Neural crest cell (in vitro differentiated cells): ENCODE measurements at regions not wholly inside any gene's neighbourhood (a gene's known extent, or its start where the extent isn't known, plus 50 kb on each side); places are given as distances from the start of the nearest gene placed in this dataset.
"Not testable (repeated sequence)": the region's sequence is repeated elsewhere in the genome, so short reads cannot be mapped to it uniquely, and the experiment has no call there.

Source experiments
- DNase-seq: peaks from one replicate; pipeline ENCODE4 v3.0.0; 2021; ENCODE audit warnings: low read depth, mixed read lengths, low spot score
- H3K27ac Mint-ChIP-seq: one replicate; pipeline ENCODE4 v1.8.0; 2021; ENCODE audit warnings: mild to moderate bottlenecking, mixed read lengths; ENCODE audit not compliant: unreplicated experiment
- H3K27me3 Mint-ChIP-seq: 2 replicates; pipeline ENCODE4 v1.8.0; 2021; ENCODE audit warnings: low read depth, mild to moderate bottlenecking, mixed read lengths
- H3K36me3 Mint-ChIP-seq: 2 replicates; pipeline ENCODE4 v1.8.0; 2021; ENCODE audit warnings: low read depth, mild to moderate bottlenecking, mixed read lengths
- H3K4me1 Mint-ChIP-seq: 2 replicates; pipeline ENCODE4 v1.8.0; 2021; ENCODE audit warnings: mixed read lengths
- H3K4me3 Mint-ChIP-seq: one replicate; pipeline ENCODE4 v1.8.0; 2021; ENCODE audit warnings: mild to moderate bottlenecking, mixed read lengths
- H3K9me3 Mint-ChIP-seq: 2 replicates; pipeline ENCODE4 v1.8.0; 2021; ENCODE audit warnings: mixed read lengths
- TF ChIP-seq, protein P1 (sequence below): fragments of 200-600 bp; sonication (generic); conservative IDR thresholded peaks from 2 replicates; pipeline ENCODE4 v1.5.0; 2021; ENCODE audit warnings: antibody characterized with exemption, mild to moderate bottlenecking

DNA sequence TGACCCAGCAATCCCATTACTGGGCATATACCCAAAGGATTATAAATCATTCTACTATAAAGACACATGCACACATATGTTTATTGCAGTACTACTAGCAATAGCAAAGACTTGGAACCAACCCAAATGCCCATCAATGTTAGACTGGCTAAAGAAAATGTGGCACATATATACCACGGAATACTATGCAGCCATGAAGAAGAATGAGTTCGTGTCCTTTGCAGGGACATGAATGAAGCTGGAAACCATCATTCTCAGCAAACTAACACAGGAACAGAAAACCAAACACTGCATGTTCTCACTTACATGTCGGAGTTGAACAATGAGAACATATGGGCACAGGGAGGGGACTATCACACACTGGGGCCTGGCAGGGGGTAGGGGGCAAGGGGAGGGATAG, 183.0 kb downstream of the HACE1 start:
- H3K9me3 Mint-ChIP-seq, result peaks cover 22% of the 10 kb centered on the region
- not testable (repeated sequence) for H3K27me3 Mint-ChIP-seq, H3K27ac Mint-ChIP-seq, H3K4me1 Mint-ChIP-seq, H3K4me3 Mint-ChIP-seq, DNase-seq
- peaks cover 25% of the 10 kb centered on the region for H3K36me3 Mint-ChIP-seq

DNA sequence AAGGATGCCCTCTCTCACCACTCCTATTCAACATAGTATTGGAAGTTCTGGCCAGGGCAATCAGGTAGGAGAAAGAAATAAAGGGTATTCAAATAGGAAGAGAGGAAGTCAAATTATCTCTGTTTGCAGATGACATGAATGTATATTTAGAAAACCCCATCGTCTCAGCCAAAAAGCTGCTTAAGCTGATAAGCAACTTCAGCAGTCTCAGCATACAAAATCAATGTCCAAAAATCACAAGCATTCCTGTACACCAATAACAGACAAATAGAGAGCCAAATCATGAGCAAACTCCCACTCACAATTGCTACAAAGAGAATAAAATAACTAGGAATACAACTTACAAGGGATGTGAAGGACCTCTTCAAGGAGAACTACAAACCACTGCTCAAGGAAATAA, 184.6 kb downstream of the HACE1 start:
- Mint-ChIP-seq H3K36me3 (peaks cover 25% of the 10 kb centered on the region), H3K9me3 (peaks cover 22% of the 10 kb centered on the region)
- DNase-seq, H3K27ac Mint-ChIP-seq, H3K4me1 Mint-ChIP-seq, H3K27me3 Mint-ChIP-seq, H3K4me3 Mint-ChIP-seq: not testable (repeated sequence)

DNA sequence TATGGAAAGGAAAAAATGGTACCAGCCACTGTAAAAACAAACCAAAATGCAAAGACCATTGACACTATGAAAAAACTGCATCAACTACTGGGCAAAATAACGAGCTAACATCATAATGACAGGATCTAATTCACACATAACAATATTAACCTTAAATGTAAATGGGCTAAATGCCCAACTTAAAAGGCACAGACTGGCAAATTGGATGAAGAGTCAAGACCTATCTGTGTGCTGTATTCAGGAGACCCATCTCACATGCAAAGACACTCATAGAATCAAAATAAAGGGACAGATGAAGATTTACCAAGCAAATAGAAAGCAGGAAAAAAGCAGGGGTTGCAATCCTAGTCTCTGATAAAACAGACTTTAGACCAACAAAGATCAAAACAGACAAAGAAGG, 186.6 kb downstream of the HACE1 start:
- H3K4me1 Mint-ChIP-seq, H3K27me3 Mint-ChIP-seq, H3K27ac Mint-ChIP-seq, DNase-seq, H3K4me3 Mint-ChIP-seq: not testable (repeated sequence)
- peaks cover 20% of the 10 kb centered on the region for H3K36me3 Mint-ChIP-seq
- H3K9me3 Mint-ChIP-seq, result peaks cover 20% of the 10 kb centered on the region

DNA sequence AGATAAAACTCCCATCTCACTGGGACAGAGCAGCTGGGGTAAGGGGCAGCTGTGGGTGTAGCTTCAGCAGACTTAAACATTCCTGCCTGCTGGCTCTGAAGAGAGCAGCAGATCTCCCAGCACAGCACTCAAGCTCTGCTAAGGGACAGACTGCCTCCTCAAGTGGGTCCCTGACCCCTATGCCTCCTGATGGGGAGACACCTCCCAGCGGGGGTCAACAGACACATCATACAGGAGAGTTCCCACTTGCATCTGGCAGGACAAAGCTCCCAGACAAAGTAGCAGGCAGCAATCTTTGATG, 188.2 kb downstream of the HACE1 start:
- not testable (repeated sequence) for H3K4me3 Mint-ChIP-seq, H3K4me1 Mint-ChIP-seq, DNase-seq, H3K27me3 Mint-ChIP-seq, H3K27ac Mint-ChIP-seq
- Mint-ChIP-seq H3K36me3 (peaks cover 20% of the 10 kb centered on the region), H3K9me3 (peaks cover 19% of the 10 kb centered on the region)

DNA sequence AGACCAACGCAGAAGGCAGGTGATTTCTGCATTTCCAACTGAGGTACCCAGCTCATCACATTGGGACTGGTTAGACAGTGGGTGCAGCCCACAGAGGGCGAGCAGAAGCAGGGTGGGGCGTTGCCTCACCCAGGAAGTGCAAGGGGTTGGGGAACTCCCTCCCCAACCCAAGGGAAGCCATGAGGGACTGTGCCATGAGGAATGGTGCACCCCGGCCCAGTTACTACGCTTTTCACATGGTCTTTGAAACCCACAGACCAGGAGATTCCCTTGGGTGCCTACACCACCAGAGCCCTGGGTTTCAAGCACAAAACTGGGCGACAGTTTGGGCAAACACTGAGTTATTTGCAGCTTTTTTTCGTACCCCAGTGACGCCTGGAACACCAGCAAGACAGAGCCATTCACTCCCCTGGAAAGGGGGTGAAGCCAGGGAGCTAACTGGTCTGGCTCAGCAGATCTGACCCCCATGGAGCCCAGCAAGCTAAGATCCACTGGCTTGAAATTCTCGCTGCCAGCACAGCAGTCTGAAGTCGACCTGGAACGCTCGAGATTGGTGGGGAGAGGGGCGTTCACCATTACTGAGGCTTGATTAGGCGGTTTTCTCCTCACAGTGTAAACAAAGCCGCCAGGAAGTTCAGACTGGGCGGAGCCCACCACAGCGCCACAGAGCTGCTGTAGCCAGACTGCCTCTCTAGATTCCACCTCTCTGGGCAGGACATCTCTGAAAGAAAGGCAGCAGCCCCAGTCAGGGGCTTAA, 188.7 kb downstream of the HACE1 start:
- not testable (repeated sequence) for H3K27ac Mint-ChIP-seq, H3K27me3 Mint-ChIP-seq, H3K4me1 Mint-ChIP-seq, H3K4me3 Mint-ChIP-seq, DNase-seq
- H3K9me3 Mint-ChIP-seq, result peaks cover 16% of the 10 kb centered on the region
- peaks cover 20% of the 10 kb centered on the region for H3K36me3 Mint-ChIP-seq

DNA sequence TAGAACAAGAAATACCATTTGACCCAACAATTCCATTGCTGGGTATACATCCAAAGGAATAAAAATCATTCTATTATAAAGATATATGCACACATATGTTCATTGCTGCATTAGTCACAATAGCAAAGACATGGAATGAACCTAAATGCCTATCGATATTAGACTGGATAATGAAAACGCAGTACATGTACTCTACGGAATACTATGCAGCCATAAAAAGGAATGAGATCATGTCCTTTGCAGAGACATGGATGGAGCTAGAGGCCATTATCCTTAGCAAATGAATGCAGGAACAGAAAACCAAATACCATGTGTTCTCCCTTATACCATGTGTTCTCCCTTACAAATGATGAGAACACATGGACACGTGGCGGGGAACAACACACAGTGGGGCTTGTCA, 190.2 kb downstream of the HACE1 start:
- Mint-ChIP-seq H3K9me3 (peaks cover 15% of the 10 kb centered on the region), H3K4me1 (no peaks in the 10 kb centered on the region), H3K27ac (no peak overlapping the region), H3K36me3 (peaks cover 15% of the 10 kb centered on the region), H3K27me3 (no peaks in the 10 kb centered on the region), H3K4me3 (no peak overlapping the region)
- no peak for DNase-seq
- TF ChIP-seq, protein P1, sequence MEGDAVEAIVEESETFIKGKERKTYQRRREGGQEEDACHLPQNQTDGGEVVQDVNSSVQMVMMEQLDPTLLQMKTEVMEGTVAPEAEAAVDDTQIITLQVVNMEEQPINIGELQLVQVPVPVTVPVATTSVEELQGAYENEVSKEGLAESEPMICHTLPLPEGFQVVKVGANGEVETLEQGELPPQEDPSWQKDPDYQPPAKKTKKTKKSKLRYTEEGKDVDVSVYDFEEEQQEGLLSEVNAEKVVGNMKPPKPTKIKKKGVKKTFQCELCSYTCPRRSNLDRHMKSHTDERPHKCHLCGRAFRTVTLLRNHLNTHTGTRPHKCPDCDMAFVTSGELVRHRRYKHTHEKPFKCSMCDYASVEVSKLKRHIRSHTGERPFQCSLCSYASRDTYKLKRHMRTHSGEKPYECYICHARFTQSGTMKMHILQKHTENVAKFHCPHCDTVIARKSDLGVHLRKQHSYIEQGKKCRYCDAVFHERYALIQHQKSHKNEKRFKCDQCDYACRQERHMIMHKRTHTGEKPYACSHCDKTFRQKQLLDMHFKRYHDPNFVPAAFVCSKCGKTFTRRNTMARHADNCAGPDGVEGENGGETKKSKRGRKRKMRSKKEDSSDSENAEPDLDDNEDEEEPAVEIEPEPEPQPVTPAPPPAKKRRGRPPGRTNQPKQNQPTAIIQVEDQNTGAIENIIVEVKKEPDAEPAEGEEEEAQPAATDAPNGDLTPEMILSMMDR, result no peak

DNA sequence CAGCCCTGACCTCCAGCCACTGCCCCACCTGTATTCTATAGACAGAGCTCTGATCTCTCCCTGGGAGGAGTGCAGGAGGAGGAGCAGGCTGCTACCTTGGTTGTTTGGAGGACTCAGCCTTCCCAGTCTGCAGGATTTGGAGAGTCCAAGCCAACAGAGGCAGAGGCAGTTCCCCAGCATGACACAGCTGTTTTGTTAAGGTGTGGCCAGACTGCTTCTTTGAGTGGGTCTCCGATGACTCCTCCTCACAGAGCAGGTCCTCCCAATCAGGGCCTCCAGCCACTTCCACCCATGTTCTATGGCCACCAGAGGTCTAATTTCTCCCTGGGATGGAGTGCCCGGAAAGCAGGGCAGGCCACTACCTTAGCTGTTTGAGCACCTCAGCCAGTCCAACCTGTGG, 203.5 kb downstream of the HACE1 start:
- H3K36me3 Mint-ChIP-seq, result no peaks in the 10 kb centered on the region
- no peak overlapping the region for H3K27ac Mint-ChIP-seq
- H3K4me1 Mint-ChIP-seq, result no peaks in the 10 kb centered on the region
- no peaks in the 10 kb centered on the region for H3K9me3 Mint-ChIP-seq
- TF ChIP-seq, protein P1, result no peak
- no peaks in the 10 kb centered on the region for H3K27me3 Mint-ChIP-seq
- no peak for DNase-seq
- H3K4me3 Mint-ChIP-seq, result no peak overlapping the region

DNA sequence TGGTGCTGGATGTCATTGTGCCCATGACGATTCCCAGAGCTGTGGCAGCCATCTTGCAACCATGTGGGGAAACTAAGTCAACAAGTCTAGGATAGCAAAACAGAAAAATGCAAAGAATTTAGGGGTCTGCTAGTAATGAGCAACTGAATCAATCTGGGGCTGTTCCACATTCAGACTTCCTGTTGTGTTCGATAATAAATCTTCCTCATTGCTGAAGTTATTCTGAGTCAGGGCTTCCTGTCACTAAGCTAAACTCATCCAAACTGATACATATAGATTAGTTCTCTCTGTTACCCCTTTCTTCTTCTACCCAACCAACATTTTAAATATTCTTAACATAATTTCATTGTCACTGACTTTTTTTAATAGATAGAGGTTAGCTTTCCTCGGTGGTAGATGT, 205.9 kb downstream of the HACE1 start:
- Mint-ChIP-seq H3K4me1 (no peaks in the 10 kb centered on the region), H3K4me3 (no peak overlapping the region), H3K27ac (no peak overlapping the region), H3K27me3 (no peaks in the 10 kb centered on the region), H3K9me3 (no peaks in the 10 kb centered on the region), H3K36me3 (no peaks in the 10 kb centered on the region)
- DNase-seq, result no peak
- TF ChIP-seq, protein P1, result no peak
